DMS79 (cell line): ENCODE measurements at regions not wholly inside any gene's neighbourhood (a gene's known extent, or its start where the extent isn't known, plus 50 kb on each side); places are given as distances from the start of the nearest gene placed in this dataset.

ENCODE experiments used
- DNase-seq: peaks from one replicate; lab custom pipeline; 2025; lab: John Stamatoyannopoulos, UW

DNA sequence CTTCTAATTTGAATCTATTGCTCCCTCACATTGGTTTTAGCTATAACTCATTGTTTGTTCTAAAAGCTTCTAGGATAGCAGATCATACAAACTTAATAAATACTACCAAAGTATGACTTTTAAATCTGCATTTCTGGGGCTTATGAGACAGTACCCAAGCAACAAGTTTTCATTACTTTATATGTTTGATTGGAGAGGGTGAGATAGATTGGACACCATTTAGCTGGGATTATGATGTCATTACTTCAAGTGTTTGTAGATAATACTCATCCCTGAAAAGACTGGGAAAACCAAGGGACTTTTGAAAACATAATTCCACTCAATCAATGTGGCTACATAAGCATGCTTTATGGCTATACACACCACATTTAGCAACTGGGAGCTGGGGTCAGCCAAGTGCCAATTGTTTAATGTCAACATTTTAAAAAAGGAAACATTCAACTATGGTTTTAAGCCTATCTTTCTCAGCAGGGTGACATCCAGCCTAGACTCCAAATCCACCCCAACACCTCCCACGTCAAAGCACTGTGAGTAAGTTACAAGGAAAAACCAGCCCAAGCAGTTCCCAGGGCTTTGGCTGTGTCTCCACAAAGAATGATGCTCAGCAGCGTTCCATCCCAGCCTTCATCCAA, 119.9 kb downstream of the ETAA1 start:
- no peak for DNase-seq

DNA sequence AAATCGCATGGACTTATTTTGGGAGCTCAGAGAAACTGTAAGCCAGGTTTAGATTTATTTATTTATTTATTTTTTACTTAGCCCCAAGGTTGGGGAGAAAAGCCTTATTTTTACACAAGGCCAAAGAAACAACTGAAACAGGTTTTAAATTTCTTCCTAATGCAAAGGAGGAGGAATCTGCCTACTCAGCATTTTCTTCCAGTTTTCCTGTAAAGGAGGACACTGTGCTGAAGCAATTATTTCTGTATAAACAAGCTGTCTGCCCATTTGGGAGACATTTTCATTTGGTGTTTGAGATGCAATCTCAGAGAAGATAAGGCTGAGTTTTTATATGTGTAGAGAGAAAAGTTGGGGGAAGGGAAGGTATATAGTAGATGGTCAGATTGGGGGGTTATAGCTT, 125.0 kb downstream of the ETAA1 start:
- no peak for DNase-seq

DNA sequence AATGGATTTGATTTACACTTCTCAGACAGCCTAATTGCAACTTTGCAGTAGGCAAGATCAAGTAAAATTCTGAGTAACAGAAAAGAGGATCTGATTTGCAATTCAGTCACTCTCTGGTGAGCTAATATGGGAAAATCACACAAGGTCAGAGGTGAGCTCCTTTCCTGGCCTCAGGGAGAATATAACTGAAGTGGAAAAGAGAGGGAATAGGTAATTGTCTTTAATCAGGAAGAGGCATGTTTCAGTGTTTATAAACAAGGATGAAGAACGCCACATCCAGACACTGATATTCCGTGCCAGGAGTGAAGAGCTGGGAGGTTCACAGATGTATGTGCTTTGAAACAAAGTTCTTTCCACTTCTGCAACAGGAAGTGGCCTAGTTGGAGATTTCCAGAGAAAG, 127.1 kb downstream of the ETAA1 start:
- DNase-seq: no peak

DNA sequence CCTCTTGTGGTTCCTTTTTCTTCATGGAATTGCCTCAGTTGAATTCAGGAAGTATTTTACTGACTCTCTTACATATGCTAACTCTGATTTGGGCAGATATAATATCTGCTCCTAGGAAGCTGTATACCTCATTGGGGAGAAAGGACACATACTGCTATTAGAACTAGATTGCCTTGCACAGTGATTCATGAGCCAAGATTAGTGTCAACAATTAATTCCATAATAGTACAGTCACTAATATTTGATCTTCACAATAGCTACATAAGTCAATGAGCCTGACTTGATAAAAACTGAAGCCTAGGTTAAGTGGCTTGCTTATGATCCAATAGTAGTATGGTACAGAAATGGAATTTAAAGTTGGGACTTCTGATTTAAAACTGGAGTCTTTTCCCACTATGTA, 127.6 kb downstream of the ETAA1 start:
- no peak for DNase-seq

DNA sequence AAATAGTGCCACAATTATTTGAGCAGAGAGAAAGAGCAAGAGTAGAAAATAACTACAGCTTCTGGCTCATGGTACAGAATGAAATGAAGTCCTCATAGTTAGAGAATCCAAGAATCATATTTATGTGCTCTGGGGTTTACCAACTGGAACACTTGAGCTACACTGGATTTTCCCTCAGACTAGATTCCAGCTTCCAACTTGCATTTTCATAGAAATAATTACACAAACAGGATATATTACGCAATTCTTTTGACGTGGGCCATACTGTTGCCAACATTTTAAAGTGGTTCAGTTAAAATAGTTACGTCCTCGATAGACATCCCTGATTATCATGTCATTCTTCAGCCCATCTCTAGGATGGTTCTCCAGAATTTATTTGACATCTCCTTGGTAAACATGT, 129.2 kb downstream of the ETAA1 start:
- no peak for DNase-seq

DNA sequence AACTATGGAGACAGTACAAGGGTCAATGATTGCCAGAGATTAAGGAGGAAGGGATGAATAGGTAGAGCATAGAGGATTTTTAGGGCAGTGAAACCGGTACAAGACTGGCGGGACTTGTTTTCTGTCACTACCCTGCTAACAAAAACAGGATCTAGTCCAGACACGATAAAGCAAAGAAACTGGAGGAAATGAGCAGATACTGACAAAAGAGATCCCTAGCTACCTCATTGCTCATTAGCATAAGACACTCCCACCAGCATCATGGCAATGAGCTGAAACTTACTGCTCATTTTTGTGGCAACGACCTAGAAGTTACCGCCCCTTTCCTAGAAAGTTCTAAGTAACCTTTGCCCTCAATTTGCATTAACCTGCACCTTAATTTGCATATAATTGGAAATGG, 131.2 kb downstream of the ETAA1 start:
- DNase-seq: no peak

DNA sequence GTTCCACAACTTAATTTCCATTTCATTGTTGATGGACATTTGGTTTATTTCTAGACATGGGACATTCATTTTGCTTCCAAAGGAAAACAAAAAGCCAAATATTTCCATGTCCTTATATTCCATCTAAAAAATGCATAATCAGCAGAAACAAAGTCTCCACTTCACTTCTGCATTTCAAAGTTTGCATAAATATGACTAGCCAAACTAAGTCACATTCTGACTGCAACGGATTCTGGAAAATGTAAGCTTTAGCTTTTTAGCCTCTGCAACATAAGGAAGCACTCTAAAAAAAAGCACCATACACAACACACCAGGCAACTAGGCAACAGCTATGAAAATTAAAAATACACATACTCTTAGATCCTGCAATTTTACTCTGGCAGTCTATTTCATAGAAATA, 135.3 kb downstream of the ETAA1 start:
- DNase-seq: no peak

DNA sequence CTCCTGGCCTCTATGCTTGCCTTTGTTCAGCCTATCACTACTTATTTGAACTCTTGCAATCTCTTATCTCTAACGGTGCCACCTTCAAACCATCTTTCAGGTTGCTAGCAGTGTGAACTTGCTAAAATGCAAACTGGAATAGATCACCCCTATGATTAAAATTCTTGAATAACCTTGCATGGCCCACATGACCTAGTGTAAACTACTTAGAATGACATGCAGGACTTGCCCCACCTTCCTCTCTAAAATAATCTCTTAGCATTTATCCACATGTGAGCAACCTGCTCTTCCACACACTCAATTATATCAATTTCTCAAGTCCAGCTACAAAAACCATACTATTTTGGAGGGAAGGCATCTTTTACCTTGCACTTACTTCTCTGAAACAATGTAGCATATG, 137.6 kb downstream of the ETAA1 start:
- no peak for DNase-seq

DNA sequence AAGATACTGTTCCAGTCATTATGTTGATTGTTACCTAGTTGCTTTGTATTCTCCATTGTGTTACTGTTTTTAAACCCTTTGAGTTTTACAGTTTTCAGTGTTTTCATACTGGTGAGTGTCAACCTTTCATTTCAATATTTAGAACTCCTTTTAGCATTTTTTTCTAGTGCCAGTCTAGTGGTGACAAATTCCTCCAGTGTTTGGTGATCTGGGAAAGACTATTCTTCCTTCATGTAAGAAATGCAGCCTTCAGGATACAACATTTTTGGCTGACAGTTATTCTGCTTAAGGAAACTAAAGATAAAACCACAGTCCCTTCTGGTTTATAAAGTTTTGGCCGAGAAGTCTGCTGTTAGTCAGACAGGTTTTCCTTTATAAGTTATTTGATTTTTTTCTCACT, 143.8 kb downstream of the ETAA1 start:
- DNase-seq: no peak

DNA sequence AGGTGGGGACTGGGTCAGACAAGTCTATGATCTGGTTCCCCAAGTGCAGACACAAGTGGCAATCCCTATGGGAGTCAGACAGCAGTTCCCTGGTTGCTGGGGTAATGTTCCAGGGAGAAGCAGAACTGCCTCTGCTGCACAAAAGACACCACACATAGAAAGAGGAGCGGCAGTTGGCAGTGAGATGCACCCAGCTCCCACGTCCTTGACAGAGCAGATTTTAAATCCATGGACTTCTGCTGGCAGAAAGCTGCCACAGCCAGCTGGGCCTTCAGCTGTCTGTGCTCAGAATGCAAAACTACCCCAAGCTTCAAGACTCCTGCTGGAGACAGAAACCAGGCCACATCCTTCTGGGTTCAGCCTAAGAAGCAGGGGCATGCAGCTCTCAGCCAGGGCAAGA, 147.2 kb downstream of the ETAA1 start:
- no peak for DNase-seq

DNA sequence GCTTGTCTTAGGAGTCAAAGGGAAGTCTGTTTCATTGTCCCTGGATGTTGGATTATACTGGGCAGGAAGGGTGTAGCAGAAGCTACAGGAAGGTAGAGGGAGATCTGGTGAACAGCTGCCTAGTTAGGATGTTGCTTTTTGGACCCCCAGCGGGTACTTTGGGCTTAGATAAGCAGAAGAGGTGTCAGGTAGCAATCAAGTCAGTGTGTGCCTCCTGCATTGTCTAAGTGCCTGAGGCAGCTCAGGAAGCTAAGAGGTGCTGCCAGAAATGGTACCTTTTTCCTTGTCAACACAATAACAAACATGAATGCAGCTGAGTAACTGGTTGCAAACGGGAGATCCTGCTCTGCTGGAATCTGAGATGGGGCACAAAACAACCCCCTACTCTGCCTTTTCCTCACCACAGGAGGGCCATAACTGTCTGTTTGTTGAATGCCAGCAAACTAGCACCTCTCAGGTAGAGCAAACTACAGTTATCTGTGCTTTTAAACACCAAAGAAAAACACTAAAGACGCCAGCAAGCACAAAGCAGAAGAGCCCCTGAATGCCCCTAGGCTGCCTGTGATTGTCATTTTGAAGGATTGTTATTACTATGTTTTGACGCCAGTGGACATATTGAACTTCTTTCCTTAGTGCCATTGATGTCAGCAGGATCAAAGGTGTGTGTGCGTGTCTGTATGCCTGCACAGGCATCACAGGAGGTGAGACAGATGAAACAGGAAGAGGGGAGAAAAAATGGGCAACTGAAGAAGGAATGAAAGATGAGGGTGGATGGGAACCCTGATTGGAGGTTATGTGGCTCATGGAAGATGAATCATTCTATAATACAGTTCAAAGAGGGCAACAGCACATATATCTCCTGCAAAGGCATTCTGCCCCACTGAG, 151.4 kb downstream of the ETAA1 start:
- DNase-seq: no peak

DNA sequence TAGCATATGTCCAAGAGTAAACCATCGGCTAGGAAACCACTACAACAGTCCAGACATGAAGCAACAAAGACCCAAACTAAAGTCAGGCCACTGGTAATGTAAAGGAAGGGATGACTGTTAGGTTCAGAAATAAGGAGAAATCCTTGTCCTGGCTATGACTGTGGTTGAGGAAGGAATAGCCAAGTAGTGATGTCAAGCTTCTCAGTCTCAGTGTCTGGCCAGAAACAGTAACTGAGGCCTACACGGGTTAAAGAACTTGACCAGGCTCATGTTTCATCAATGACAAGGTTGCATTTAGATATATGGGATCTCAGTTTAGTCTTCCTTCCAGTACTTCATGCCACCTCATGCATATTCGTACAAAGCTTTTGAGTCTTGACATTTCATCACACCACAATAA, 162.0 kb downstream of the ETAA1 start:
- no peak for DNase-seq

DNA sequence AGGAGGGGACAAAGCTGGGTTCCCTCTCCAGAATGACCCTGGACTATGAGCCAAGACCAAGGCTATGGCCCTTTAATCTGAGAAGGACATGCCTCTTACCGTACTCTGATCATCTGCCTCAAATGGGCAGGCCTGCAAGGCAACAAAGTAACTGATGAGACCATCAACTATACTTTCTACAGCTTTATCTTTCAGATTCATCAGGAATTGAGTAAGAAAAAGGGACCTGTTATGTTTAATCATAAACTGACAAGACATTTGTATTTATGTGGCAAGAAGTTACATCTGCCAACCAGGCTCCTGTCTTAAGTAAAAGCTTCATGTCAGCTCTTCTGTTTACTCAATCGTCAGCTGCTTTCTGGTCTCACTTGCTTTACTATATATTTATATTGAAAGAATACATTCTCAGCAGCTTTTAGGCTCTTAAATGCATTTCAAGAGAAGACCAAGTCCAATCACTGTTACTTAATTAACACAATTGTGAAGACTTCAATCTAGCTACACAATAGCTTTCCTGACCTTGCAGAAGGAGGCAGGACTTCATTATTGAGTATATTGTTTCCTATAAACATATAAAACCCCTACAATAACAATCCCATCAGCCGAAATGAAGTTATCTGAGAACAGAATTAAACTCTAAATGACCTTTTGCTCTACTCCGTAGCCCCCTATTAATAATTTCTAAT, 163.8 kb downstream of the ETAA1 start:
- no peak for DNase-seq

DNA sequence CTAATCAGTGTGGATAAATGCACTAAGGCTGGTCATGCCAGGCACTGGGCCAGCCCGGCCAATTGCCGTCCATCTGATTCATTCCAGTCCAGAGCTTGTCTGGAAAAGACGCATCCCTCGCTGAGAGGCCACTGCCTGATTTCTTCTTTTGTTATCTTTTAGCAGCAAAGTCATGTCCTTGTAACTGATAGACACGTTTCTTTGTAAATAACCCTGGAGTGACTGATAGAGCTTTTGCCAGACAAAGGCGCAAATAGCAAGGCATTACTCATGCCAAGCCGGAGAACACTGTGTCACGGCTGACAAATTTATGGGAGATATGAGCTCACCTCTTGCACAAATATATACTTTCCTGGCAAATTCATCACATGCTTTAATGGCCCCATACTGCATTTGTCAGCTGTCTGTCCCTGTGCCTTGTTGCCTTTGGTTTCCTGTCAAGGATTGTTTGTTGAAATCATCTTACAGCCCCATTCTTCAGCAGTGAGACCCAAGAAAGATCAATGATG, 164.4 kb downstream of the ETAA1 start:
- no peak for DNase-seq

DNA sequence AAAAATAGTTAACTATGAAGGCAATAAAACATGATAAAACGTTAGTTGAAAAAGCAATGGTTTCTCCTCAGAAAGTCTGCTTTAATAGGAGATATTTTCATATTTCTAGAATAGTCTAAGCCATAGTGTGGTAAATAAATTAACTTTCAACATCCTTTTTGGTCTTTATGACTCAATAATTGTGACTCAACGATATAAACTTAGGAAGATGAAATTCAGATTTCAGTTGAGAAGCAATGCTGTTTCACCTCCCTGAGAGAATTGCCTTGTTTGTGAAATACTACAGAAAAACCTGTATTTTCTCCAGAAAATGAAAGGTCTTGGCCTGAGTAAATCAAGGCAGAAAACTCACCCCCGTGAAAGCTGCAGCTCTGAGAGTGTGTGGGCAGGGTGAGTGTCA, 166.9 kb downstream of the ETAA1 start:
- no peak for DNase-seq

DNA sequence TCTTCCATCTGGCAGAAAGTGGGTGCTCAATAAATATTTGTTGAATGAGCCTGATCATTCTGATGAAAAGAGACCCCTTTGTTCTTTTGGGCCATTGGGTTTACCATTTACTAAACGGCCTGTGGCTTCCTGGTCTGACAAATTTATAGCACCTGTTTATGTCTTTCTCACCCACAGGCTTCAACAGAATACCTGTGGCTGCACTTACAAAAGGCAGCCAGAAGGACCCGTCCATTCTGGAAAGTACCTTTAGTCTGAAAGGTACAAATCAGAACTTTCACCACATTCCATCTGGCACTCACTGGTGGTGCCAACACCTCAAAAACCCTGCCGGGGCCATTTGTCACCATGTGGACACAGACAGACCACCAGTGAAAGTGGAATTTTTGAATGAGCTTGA, 167.5 kb downstream of the ETAA1 start:
- DNase-seq: no peak

DNA sequence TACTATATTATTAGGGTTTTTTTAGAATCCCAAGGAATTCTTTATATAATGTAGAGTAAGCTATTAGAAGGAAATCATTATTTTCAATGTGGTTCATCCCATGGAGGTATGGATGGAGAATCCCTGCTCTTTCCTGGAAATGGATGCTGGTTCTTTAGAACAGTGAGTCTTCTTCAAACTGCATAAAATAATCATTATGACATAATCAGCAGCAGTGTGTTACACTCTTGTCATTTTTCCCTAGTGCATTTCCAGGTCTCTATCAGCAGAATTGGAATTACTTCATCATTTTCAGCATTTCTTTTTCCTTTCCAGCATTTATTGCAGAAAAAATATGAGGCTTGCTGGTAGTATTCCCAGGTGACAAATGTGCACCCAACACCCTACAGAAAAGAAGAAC, 168.1 kb downstream of the ETAA1 start:
- DNase-seq: no peak

DNA sequence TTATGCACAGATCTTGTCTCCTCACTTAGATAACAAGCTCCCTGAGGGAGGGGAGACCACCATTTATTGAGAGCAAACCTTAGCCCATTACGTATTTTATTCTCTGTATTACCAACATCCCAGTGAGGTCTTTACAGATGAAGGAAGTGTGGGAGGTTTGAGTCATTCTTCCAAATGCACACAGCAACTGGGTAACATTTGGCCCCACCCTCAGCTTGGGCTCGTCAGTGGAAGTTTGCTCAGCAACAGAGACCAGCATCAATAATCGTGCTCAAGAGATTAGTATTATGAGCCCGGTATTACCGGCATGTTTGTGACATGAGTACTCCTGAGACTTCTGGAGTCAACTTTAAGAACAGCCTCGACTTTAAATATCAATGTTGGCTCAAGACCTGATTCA, 168.6 kb downstream of the ETAA1 start:
- no peak for DNase-seq

DNA sequence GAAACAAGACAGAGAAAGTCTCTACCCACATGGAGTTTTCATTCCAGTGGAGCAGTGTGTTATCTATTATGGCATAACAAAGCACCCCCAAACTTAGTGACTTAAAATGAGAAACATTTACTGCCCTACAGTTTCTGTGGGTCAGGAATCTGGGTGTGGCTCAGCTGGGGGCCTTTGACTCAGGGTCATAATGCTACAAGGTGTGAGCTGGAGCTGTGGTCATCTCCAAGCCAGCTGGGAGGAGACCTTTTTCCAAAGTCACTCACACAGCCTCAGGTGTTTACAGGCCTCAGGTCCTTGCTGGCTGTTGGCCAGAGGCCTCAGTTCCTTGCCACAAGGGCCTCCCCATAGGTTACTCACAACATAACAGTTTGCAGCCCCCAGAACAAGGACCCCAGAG, 169.2 kb downstream of the ETAA1 start:
- DNase-seq: no peak

DNA sequence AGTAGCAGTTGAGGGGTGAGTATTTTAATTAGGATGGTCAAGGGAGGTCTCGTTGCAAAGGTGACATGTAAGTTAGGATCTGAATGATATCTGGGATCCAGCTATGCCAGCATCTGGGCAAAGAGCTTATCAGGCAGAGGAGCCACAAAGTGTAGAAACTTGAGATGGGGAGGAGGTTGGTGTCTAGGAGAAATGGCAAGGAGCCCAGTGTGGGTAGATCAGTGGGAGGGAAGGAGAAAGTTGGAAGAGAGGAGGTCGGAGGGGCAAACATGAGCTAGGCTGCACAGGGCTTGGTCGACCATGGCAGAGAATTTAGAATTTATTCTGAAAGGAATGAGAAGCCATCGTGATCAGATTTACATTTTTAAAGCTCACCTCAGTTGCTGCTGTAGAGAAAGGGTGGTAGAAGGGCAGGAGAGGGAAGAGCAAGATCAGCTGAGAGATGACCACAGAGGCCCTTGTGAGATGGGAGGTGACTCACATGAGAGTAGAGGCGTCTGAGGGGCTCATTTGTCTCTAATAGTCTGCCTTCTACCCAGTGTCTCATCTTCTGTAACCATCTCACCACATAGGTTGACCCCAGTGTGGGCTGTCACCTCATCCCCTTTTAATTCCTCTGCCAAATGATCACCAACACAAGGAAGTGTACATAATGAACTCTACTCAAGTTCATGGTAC, 170.0 kb downstream of the ETAA1 start:
- no peak for DNase-seq

DNA sequence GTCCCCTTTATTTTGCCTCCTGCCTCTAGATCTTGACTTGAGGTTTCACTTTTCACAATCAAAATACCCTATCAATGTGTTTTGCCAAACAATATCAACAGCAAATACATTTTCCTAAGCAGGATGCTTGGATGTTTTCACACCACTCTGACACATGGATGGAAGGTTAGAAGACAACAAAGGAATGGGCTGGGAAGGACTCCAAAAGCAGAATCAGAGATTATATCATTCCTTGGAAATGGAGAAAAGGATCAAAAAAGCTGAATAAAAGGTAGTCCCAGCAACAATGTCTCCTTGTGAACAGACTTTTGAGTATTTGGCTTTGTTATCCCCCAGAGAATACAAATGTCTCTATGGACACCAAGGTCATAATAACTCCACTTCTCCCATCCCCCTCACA, 170.8 kb downstream of the ETAA1 start:
- DNase-seq: no peak

DNA sequence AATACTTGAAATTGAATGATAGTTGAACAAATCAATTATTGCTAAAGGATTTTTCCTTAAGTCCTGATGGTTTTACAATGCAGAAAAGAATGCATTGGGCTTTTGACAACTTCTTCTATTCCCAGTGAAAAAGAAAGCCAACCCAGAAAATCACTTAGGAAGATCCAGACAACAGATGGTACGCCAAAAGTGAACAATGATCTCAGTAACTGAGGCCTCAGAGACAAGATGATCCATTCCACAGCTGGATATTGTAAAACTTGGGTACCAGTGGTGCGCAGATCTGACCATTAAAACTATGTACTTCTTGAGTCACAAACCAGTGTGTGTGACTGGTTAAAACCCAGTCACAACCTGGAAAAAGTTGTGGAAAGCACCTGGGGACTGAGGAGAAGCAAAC, 173.5 kb downstream of the ETAA1 start:
- DNase-seq: no peak
